AG04449 (cell line): ENCODE measurements at regions not wholly inside any gene's neighbourhood (a gene's known extent, or its start where the extent isn't known, plus 50 kb on each side); places are given as distances from the start of the nearest gene placed in this dataset.

Experiments
- CTCF ChIA-PET: fragments of 350-600 bp; formaldehyde crosslinking; extraction: SDS; loops from one replicate; lab custom pipeline; 2021; ENCODE audit warnings: antibody characterized with exemption; lab: Yijun Ruan, JAX
- POLR2A ChIA-PET: fragments of 400-600, 350-600 bp; formaldehyde crosslinking; extraction: SDS; loops from one replicate; lab custom pipeline; 2020; ENCODE audit warnings: antibody characterized with exemption, inconsistent platforms; lab: Yijun Ruan, JAX
- DNase-seq: peaks from one replicate; pipeline ENCODE4 v3.0.0-alpha.2; 2010; ENCODE audit warnings: low read depth, low spot score
- H3K4me3 ChIP-seq: 2 replicates; pipeline ENCODE4 v1.5.1; 2011; ENCODE audit warnings: low read depth, mild to moderate bottlenecking, control low read depth, low read length
- TF ChIP-seq, protein P1 (sequence below): IDR thresholded peaks from one replicate; pipeline ENCODE4 v1.5.1; 2011; ENCODE audit warnings: mild to moderate bottlenecking, moderate library complexity, low read length, control low read depth, inconsistent platforms; ENCODE audit not compliant: insufficient read depth; ENCODE audit errors: missing control alignments

DNA sequence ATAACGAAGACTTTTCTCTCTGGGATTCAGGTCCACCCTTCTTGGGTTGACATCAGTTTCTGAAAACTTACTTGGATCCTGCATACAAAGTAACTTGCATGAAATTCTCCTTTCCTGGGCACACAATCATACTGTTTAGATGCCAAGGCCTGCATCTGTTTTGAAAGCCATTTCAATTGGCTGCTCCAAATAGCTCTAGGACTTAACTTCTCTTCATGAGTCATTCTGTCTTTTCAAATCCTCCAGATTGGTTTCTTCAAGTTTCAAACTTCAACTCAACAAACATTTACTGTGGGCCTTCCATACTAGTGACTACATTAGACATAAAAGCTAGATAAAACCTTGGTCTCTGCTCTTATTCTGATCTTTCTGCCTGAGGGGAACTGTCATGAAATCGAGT is 54.8 kb upstream of the HMHB1 start:
- CTCF ChIA-PET, result no interaction called here
- POLR2A ChIA-PET, result interaction anchor here (0.7 kb wide), 1 partner anchor 140 kb away, joined by 3 read pairs; no protein-coding TSS in a partner anchor
- H3K4me3 ChIP-seq, result no peak overlapping the region
- no peak for DNase-seq
- TF ChIP-seq, protein P1, sequence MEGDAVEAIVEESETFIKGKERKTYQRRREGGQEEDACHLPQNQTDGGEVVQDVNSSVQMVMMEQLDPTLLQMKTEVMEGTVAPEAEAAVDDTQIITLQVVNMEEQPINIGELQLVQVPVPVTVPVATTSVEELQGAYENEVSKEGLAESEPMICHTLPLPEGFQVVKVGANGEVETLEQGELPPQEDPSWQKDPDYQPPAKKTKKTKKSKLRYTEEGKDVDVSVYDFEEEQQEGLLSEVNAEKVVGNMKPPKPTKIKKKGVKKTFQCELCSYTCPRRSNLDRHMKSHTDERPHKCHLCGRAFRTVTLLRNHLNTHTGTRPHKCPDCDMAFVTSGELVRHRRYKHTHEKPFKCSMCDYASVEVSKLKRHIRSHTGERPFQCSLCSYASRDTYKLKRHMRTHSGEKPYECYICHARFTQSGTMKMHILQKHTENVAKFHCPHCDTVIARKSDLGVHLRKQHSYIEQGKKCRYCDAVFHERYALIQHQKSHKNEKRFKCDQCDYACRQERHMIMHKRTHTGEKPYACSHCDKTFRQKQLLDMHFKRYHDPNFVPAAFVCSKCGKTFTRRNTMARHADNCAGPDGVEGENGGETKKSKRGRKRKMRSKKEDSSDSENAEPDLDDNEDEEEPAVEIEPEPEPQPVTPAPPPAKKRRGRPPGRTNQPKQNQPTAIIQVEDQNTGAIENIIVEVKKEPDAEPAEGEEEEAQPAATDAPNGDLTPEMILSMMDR, result no peak

DNA sequence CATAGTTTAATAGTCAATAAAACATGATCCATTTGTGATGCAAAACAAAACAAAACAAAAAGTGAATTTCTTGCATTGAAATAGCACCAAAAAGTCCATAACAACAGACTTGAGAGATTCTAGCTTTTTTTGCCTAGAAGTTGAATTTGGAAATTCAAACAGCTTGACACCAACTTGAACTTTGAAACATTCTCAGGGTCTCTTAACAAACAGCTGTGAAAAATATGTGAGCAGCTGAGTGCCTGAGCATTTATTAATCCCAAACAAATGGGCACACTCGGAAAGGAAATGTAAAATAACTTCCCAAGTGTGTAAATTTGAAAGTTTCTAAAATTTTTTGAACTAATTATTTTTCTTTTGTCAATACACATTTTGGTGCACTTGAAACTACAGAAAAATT is 56.0 kb upstream of the HMHB1 start:
- TF ChIP-seq, protein P1, result no peak
- ChIA-PET CTCF (no interaction called here), POLR2A (no interaction called here)
- no peak for DNase-seq
- H3K4me3 ChIP-seq, result no peak overlapping the region

DNA sequence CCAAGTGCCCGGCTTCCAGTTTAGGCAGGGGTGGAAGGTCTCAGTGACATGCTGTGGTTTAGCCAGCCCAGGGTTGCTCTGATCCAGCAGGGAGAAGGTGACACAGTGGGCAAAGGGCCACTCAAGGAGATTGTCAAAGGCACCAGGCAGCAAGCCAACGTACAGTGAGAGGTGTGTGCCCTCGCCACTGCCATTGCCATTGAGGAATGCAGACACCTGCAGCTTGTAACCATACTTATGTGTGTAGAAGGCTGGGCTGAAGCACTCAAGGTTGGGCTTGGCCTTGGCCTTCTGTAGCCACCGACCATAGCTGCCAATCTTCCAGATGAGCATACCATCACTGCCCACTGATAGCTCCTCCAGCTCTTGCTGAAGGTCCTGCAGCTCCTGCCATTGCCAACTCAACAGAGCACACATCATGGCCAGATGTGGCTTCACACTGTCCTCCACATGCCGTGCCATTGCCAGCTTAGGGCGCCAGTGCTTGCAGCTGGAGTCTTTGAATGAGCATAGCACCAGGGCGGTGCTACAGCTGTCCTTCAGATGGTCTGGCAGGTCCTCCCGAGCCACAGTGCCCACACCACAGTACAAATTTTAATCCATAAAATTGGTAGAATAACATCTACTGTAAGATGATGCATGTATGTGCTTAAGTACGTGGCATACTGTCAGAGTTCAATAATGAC is 59.7 kb upstream of the HMHB1 start:
- ChIA-PET CTCF (no interaction called here), POLR2A (no interaction called here)
- no peak for DNase-seq
- no peak overlapping the region for H3K4me3 ChIP-seq
- TF ChIP-seq, protein P1, result no peak

DNA sequence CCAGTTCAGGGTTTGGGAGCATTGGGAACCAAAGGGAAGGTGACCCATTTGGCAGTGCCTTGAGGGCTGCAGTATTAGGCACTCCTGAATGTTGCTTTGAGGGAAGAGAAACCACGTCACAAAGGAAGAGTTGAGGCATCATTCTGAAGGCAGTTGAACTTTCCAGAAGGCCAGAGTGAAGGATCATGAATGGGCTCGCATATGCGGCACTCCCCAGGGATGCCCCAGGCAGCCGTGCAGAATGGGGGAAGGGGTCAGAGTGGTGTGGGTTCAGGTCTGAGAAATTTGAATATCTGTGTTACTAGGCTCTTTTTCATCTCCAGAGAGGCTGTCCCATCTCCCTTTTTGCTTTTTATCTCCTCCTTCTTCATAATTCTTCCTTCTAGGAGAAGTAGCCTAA is 60.6 kb upstream of the HMHB1 start:
- H3K4me3 ChIP-seq, result no peak overlapping the region
- TF ChIP-seq, protein P1, result no peak
- POLR2A ChIA-PET, result no interaction called here
- DNase-seq, result no peak
- CTCF ChIA-PET, result no interaction called here

DNA sequence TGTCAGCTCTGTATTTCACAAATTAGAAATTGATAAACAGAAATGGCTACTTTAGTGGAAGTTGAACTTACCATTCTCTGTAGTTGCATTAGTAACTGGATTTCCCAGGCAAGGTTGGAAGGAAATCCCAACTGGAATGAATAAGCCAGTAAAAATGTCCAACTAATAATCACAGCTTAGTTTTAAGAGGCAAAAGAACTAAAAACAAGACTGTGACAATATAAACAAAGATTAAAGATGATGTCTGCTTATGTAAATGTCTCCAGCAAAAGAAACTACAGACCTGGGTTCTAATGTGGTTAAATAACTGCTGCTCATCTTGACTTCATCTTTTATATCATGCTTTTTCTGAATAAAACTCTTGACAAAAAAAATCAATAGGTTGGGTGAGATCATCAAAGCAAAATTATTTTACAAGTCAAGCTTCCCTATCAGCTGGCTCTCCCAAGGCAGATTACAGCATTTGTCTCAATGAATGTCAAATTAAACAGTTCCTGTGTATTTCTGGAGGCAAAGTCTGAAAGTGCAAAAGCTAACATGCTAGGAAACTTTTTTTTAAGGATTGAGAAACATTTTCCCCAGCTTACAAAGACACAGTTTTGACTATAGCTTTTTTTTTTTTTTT is 62.3 kb upstream of the HMHB1 start:
- ChIA-PET CTCF (interaction anchor here (1.2 kb wide), 1 partner anchor 219 kb away, joined by 3 read pairs; no protein-coding TSS in a partner anchor), POLR2A (no interaction called here)
- no peak for DNase-seq
- no peak overlapping the region for H3K4me3 ChIP-seq
- TF ChIP-seq, protein P1, result no peak

DNA sequence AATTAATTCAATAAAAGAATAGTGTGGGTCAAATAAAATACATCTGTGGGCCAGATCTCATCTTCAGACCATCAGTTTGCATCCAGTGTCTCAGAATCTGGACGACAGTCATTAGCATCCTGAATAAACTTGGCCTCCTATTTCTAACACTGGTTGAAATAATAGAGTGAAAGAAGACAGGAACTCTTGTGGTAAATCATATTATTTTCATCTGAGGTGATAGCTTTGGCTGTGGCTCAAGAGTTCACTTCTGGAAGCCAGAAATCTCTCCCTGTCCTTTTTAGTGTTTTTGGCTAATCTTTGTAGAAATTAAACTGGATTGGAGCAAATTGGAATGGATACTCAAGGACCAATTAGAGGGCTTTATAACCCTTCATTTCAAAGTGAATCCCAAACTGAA is 63.4 kb upstream of the HMHB1 start:
- no peak for DNase-seq
- ChIA-PET POLR2A (no interaction called here), CTCF (interaction anchor here (1.2 kb wide), 2 partner anchors 54 to 220 kb away, joined by 3 read pairs; no protein-coding TSS in a partner anchor)

More for the DNA sequence above, 63.4 kb upstream of the HMHB1 start:
- no peak overlapping the region for H3K4me3 ChIP-seq
- TF ChIP-seq, protein P1, result no peak
